EH (cell line): ENCODE measurements at regions not wholly inside any gene's neighbourhood (a gene's known extent, or its start where the extent isn't known, plus 50 kb on each side); places are given as distances from the start of the nearest gene placed in this dataset.
"Not testable (repeated sequence)": the region's sequence is repeated elsewhere in the genome, so short reads cannot be mapped to it uniquely, and the experiment has no call there.

ENCODE experiments used
- DNase-seq: peaks from one replicate; pipeline ENCODE4 v3.0.0-alpha.2; 2015; ENCODE audit warnings: low read depth

DNA sequence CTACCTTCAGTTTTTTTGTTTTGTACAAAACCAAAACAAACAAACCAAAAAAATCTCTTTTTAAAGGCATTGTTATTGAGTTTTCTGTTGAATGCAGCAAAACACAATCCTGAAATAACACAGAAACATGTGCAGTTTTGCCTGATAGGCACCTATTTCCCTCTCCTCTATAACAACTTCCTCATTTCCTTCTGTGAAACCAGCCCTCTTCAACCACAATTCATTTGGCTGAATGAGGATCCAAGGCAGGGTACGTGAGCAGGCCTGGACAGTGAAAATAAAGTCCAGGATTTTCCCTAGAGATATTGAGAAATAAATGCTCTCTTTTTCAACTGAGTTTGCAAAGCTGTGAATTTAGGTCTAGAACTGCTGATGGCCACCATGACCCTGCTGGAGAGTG, 134.8 kb upstream of the LARP1 start:
- DNase-seq, result no peak

DNA sequence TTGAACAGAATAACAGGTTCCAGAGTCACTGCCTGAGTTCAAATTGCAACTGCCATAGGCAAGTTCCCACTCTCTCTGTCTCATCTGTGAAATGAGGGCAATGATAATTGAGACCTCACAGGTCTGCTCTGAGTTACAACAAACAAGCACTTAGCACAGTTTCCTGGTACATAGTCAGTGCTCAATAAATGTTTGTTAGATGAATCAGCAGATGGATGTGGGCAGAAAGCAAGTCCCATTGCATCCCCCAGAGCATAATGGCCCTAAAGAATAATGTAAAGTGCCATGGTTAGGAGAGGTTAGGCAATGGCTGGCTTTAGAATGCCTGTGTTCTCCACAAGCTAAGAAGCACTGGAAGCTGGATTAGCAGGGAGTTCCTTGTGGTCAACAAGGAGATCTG, 136.5 kb upstream of the LARP1 start:
- peak; percentile 56 for DNase-seq

DNA sequence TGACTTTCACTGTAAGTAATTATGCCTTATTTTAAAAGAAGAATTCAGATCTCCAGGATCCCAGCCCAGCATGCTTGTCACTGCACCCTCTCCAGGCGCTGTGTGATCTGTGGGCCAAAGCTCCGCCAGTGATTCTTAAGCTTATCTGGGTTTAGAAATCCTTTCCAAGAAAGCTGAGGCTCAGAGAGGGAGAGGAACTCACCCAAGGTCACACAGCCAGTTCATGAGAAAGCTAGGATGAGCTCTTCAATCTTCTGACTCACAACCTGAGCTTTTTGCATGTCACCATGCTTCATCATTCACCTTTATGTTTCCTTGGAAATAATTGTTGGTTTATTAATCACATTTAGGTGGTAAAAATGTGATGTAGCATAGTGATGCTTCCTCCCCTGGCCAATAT, 136.6 kb upstream of the HAND1 start:
- DNase-seq, result no peak

DNA sequence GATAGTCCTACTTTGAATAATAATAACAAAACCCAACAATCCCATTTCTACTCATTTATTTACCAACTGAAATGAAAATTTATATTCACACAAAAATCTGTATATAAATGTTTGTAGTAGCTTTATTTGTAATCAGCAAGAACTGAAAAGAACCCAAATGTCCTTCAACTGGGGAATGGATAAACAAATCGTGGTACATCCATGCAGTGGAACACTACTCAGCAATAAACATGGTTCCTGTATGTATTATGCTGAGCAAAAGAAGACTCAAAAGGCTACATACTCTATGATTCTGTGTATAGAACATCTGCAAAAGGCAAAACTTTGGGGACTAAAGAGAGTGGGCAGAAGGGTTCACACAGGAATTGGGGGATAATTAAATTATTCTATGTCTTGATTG, 136.1 kb upstream of the HAND1 start:
- DNase-seq, result no peak

DNA sequence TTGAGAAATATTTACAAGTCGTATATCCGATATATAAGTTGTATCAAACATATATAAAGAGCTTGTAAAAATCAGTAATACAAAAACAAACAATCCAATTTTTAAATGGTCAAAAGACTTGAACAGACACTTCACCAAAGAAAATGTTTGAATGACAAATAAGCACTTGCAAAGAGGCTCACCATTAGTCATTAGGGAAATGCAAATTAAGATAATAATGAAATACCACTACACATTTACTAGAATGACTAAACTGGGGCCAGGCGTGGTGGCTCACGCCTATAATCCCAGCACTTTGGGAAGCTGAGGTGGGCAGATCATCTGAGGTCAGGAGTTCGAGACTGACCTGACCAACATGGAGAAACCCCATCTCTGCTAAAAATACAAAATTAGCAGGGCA, 134.6 kb upstream of the HAND1 start:
- DNase-seq, result no peak

DNA sequence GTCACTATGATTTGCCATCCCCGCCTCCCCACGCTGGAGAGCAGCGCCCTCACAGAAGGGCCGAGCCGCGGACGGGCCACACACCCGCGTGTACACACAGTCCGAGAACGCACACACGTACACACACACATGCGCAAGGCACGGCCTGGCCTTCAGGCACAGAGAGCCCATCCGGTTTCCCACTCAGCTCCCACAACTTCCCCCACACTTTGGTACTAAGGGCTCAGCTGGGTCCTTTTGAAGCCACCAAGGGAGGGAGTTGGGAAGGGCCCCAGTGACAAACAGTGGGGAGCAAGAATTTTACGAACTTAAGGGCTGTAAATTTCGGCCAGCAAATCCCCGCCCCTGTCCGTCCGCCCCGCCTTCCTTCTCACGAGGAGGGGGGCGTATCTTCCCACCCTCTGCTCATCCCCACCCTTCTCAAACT, 133.3 kb upstream of the HAND1 start:
- DNase-seq, result peak; percentile 23

DNA sequence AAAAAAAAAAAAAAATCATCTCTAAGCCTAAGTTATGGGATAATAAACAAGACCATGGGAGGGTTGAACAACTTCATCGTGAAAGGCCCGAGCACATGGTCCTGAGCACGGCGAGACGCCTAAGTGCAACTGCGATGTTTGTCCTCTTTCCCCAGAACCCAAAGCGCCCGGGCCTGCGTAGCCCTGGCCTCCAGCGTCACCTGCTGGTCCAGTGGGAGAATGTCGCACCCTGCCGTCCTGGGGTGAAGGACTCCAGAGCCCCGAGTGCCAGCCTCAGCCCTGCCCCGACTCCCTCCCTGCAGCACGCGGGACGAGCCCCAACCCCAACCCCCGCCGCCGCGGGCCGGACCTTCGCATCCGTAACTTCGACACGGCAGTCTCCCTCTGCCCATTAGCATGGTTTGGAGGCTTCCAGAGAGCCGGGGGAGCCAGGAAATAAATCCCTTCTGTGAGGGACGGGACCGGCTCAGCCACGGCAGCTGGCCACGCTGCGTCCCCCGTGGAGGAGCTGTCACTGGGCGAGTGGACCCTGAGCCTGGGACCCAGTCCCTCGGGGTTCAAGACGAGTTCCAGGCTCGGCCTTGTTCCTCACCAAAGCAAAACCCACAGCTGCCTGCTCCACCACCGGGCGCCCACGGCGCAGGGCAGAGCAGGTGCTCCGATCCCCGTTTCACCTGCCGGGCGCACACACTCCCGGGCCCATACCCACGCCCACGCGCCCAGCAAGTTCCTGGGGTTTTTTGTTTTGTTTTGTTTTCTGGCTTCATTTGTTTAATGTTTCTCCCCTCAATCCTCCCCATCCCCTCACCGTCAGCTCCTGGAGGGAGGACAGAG, 132.5 kb upstream of the HAND1 start:
- peak; percentile 67 for DNase-seq

DNA sequence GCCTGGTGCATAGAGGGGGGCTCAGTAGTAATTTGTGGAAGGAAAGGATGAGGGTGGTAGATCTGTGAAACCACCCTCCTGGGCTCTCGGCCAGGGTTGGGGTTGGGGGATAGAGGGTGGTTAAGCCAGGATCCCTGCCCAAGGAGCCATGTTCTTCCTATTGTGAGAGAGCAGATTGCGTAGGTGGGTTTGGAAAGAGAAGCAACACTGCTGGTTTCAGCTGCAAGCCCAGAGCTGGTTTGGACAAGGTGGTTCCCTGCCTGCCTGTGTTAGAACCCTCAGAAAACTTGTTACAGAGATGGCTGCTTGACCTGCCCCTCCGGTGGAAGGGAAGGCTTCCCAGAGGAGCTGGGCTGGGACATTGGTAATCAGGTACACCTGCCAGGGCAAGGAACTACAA, 131.2 kb upstream of the HAND1 start:
- no peak for DNase-seq

DNA sequence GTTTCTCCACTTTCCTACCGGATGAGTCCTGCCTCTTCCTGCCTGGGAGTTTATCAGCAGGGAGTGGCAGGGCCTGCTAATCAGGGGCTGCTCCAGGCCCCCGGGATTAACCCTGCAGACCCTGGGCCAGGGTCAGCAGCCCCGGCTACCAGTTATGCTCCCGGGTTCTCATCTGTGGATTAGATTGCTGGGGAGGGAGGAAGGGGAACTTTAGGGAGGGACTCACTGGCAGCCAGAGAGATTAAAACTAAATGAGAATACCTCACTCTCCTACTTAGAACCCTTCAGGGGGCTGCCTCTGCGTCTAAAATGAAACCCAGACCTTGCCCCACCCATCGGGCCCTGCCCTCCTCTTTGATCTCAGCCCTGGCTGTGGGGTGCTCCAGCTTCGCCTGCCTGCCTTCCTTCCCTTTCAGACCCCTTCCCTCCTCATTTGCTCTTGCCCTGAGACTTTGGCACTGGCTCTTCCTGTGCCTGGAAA, 130.5 kb upstream of the HAND1 start:
- DNase-seq, result no peak

DNA sequence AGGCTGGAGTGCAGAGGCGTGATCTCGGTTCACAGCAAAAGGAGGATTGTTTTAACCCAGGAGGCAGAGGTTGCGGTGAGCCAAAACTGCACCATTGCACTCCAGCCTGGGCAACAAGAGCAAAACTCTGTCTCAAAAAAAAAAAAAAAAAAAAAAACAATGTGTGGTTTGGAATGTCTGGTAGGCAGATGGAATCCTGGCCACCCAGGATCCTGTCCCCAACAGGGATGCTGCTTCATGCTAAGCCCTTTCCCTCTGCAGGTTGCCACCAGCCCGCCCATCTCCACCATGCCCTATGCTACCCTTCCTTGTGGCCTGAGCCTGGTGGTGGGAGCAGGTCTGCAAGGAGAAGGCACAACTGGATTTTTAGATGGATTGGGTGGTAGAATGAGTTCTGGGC, 129.7 kb upstream of the HAND1 start:
- peak; percentile 3 for DNase-seq

DNA sequence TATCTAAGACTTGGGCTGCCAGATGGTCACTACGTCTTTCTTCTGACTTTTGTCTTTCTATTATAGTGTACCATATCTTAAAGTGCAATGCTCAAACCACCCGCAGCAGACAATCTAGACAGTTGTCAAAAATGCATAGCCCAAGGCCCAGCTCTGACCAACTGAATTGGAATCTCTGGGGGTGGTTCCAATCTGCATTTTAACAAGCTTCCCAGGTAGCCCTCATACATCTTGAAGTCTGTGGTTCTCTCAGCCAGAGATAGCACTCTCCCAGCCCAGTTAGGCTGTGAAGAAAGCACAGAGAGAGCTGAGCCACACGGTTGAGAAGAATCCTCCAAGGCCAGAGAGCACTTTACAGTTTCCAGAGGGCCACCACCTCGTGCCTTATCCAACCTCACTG, 128.2 kb upstream of the HAND1 start:
- no peak for DNase-seq

DNA sequence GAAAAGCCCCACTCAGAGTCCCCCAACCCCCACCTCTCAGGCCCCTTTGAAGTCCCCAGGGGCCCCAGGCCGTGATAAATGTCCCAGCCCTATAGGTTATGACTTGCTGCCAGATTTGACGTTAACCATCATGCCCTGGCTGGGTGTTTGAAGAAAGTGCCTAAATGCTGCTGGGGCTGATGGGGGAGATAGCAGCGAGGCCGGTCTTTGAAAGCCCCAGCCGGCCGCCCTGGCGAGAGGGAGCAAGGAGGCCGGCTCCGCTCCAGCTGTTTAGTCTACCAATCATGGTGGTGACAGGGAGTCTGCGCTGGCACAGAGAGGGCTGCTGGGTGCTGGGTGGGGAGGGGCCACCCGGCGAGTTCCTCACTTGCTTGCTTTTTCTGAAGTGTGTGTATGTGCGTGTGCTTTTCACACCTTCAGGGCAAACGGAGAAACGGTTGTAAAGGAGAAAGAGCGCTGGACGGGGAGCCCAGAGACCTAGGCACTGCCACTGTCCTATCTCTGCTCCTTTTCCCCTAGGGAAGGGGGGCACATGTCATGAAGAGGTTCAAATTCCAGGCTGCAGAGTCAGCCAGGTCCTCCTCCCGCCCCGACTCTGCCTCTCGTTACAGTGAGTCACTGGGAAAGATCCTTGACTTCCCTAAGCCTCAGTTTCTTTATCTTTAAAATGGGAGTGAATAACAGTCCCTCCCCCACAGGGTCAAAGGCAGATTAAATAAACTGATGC, 126.1 kb upstream of the HAND1 start:
- peak; percentile 60 for DNase-seq

DNA sequence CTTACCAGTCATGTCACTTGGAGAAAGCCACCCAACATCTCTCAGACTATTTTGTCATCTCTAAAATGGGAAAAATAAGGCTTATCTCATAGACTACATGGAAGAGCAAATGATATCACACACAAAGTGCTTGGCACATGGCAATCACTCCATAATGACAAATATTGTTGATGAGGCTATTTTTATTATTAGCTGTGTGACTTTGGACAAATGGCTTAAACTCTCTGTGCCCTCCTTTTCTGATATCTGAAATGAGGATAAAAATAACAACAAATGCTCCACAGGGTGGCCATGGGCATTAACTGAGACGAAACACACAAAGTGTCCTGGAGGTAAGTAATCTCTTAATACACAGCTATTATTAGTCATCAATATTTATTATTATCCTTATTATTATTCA, 125.5 kb upstream of the HAND1 start:
- DNase-seq, result no peak

DNA sequence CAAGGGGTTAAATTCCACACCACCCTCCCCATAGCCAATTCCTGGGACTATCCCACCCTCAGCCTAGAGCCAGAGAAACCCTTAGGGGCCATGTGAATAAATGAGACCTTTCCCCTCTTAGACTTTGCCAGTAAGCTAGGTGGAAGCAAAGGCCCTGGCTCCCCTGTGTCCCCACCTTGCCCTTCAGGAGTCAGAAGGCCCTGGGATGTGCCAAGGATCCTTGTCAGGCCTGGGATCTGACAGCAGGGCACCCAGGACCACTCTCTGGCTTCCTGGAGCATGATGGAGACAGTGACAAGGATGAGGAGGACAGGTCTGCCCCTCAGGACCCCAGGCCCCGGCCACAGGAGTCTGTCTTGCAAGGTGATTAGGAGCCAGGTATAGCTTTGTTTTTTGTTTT, 125.0 kb upstream of the HAND1 start:
- no peak for DNase-seq

DNA sequence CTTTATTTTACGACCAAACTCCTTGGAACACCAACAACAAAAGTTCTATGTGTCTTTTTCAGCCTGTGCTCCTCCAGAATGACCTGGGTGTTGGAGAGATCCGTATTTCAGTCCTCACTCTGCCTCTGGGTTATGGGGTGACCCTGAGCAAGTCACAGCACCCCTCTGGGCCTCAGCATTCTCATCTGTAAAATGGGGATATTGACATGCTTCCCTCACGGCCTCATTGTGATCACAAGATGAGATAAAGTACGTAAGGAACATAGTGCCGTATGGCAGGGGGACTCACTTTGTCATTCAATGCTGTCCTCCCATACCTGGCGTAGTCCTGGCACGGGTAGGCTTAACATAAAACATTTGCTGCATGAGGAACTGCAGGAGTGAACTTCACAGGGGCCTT, 123.0 kb upstream of the HAND1 start:
- no peak for DNase-seq

DNA sequence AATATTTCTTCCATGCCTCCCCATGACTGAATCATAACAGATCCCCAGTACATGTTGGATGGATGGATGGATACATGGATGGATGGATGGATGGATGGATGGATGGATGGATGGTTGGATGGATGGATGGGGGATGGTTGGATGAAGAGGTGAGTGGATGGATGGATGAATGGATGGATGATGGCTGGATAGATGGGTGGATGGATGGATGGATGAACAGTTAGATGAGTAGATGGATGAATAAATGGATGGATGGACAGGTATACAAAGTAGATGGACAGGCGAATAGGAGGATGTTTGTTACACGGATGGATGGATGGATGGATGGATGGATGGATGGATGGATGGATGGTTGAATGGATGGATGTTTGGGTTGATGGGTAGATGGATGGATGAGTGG, 120.0 kb upstream of the HAND1 start:
- DNase-seq, result no peak

DNA sequence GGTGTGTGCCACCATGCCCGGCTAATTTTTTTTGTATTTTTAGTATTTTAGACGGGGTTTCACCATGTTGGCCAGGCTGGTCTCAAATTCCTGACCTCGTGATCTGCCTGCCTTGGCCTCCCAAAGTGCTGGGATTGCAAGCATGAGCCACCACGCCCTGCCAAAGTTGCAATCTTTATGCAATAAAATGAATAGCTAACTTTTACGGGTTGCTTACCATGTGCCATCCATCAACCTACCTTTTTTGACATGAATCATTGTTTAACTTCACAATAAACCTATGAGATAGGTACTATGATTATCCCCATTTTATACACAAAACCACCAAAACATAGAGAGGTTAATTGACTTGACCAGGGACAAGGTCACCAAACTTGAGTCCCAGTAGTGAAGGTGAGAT, 118.8 kb upstream of the HAND1 start:
- DNase-seq, result not testable (repeated sequence)

DNA sequence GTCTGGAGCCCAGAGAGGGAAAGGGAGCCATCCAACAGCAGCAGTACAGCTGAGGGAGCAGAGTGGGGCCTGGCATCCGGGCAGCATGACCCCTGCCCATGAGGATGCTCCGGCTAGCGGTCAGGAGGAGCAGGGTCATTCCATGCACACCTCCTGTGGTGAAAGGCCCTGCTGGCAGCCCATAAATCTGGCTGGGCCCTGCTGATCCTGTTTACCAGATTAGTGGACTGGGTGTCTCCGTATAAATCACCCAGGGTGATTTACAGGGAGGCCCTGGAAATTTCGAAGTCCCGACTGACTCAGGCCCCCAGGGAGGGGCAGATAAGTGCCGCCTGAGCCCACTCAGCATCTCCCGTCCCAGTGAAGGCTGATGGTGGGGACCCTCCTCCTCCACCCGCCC, 117.6 kb upstream of the HAND1 start:
- no peak for DNase-seq

DNA sequence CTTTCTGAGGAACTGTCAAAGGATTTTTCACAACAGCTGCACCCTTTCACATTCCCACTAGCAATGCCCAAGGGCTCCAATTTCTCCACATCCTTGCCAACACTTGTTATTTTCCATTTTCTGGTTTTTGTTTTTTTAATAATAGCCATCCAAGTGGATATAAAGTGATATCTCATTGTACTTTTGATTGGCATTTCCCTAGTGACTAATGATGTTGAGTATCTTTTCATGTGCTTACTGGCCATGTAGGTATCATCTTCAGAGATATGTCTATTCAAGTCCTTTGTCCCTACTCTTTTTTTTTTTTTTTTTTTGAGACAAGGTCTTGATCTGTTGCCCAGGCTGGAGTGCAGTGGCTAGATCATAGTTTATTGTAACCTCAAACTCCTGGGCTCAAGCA, 115.8 kb upstream of the HAND1 start:
- no peak for DNase-seq

DNA sequence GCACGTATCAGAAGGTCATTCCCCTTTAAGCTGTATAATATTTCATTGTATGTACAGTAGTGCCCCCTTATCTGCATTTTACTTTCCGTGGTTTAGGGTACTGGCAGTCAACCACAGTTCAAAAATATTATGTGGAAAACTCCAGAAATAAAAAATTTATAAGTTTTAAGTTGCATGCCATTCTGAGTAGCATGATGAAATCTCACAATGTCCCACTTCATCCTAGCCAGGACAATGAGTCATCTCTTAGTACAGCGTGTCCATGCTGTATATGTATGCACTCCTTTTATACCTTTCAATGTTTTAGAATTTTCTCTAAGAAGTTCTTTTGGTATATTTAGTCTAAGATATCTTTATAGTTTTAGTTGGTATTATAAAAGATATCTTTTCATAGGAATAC, 115.0 kb upstream of the HAND1 start:
- DNase-seq, result peak; percentile 57

DNA sequence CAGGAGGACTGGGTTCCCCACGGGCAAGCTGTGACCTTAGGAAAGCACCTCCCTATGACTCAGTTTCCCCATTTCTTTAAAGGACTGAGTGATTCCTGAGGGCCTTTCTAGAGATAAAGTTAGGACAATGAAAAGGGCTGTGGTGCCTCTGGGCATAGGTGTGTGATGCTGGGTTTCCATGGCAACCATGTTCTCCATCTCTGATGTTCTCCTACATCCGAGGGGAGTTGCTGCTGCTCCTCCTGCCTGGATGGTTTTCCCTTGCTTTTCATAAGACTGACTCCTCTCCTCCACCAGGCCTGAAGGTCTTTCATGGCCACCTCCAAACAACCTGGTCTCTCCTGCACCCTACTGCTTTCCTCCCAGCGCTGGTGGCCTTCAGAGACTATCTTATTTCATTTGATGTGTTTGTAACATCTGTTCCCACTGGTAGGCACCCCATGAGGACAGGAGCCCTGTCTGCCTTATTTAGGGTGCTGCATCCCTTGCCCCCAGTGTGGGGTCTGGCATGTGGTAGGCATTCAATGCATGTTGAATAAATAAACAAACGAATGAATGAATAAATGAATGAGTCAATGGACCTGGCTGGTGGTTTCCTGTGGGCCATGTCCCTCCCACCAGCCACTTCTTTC, 112.2 kb upstream of the HAND1 start:
- DNase-seq, result no peak

DNA sequence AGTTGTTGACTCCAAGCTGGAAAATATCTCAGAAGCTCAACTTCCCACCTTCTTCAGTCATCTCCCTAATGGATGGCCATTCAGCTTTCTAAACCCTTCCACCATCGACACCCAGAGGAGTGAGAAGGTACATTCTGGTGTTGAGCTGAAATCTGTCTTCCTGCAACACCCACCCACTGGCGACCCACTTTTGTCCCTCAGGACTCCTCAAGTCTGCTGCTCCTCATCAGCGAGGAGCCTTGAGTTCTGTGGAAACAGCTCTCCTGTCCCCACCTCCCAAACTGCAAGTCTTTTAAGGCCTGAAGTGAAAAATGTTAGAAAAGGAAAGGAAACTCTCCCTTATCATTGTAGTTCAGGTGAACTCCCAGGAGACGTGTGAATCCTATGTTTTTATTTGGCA, 111.5 kb upstream of the HAND1 start:
- no peak for DNase-seq

DNA sequence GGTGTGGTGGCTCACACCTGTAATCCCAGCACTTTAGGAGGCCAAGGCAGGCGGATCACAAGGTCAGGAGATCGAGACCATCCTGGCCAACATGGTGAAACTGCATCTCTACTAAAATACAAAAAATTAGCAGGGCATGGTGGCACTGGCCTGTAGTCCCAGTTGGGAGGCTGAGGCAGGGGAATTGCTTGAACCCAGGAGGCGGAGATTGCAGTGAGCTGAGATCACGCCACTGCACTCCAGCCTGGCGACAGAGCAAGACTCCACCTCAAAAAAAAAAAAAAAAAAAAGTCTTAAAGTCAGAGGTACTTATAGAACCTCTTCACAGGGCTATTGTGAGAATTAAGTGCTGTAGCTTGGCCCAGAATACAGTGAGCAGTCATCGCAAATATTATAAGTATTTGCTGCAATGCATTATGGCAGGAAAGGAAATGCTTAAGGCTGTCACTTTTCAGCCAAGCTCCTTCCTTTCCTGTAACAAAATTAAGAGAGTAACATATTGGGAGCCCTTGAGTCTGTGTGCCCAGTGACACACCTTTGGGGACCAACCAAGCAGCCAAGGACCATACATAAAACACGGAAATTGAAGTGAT, 110.9 kb upstream of the HAND1 start:
- DNase-seq, result not testable (repeated sequence)
